GM12878 (cell line): ENCODE measurements at regions not wholly inside any gene's neighbourhood (a gene's known extent, or its start where the extent isn't known, plus 50 kb on each side); places are given as distances from the start of the nearest gene placed in this dataset.
A peak's percentile ranks its signal among the peaks of the same experiment; 100 is the strongest.

Experiments
- ATAC-seq: fragments of 200-7000 bp; cut with Tn5 transposase; 3 replicates; pipeline ENCODE4 v1.9.1; 2020; ENCODE audit warnings: mild to moderate bottlenecking, moderate library complexity
- BruUV-seq: library from RNA; stranded (reverse); fragments of 400-500 nt; replicated peaks from 2 replicates; lab custom pipeline; 2021; lab: Mats Ljungman, UMichigan
- CTCF ChIA-PET: fragments of 300-600 bp; sonication (Branson Sonifier 250); formaldehyde crosslinking; extraction: SDS; loops from one replicate; lab custom pipeline; 2021; ENCODE audit warnings: inconsistent platforms; lab: Yijun Ruan, JAX
- POLR2A ChIA-PET: fragments of 350-600 bp; formaldehyde crosslinking; extraction: SDS; loops from one replicate; lab custom pipeline; 2021; ENCODE audit warnings: inconsistent platforms; lab: Charles Lee
- RAD21 ChIA-PET: fragments of 300-600 bp; sonication (Branson Sonifier 250); formaldehyde crosslinking; loops from one replicate; lab custom pipeline; 2023; ENCODE audit warnings: antibody characterized with exemption; ENCODE audit not compliant: unreplicated experiment; lab: Charles Lee
- SMC1A ChIA-PET: fragments of 300-600 bp; sonication (Branson Sonifier 250); formaldehyde crosslinking; loops from one replicate; lab custom pipeline; 2023; ENCODE audit not compliant: unreplicated experiment, uncharacterized antibody; lab: Charles Lee
- DNase-seq: peaks from one replicate; pipeline ENCODE4 v3.0.0-alpha.2; 2011; ENCODE audit warnings: low read depth, low spot score
- FAIRE-seq: peaks from 3 replicates; lab custom pipeline; 2011; peaks lifted over from hg19 to GRCh38; lab: Jason Lieb, UNC
- H2AFZ ChIP-seq: 2 replicates; pipeline ENCODE4 v1.6.0; 2011; ENCODE audit warnings: low read depth, low read length, control low read depth; ENCODE audit not compliant: control insufficient read depth
- H3K27ac ChIP-seq: 2 replicates; pipeline ENCODE4 v1.5.1; 2011; ENCODE audit warnings: control low read depth; ENCODE audit not compliant: control insufficient read depth, insufficient read depth
- H3K27me3 ChIP-seq, 2 experiments: replicated peaks in 1 of 2; 2 replicates each; pipeline versions ENCODE4 v1.6.0 to v1.6.1; 2011; ENCODE audit warnings: low read length in 1 of 2; ENCODE audit not compliant: control insufficient read depth in 2 of 2, insufficient read depth in 2 of 2
- H3K36me3 ChIP-seq, 2 experiments: 2 replicates each; pipeline ENCODE4 v1.5.1; 2011; ENCODE audit warnings: low read length in 1 of 2; ENCODE audit not compliant: control insufficient read depth in 2 of 2, insufficient read depth in 2 of 2
- H3K4me1 ChIP-seq: 2 replicates; pipeline ENCODE4 v1.6.1; 2011; ENCODE audit warnings: mild to moderate bottlenecking, low read length, moderate library complexity, mixed read lengths; ENCODE audit not compliant: control insufficient read depth, insufficient read depth
- H3K4me2 ChIP-seq: 2 replicates; pipeline ENCODE4 v1.6.0; 2011; ENCODE audit warnings: control low read depth; ENCODE audit not compliant: control insufficient read depth, insufficient read depth
- H3K4me3 ChIP-seq: fragments of 200-600 bp; sonication (generic); 2 replicates; pipeline ENCODE4 v1.5.1; 2016
- H3K79me2 ChIP-seq: 2 replicates; pipeline ENCODE4 v1.6.0; 2011; ENCODE audit warnings: low read length; ENCODE audit not compliant: control insufficient read depth, insufficient read depth
- H3K9ac ChIP-seq: 2 replicates; pipeline ENCODE4 v1.8.0; 2011; ENCODE audit warnings: low read length, control low read depth, mixed read lengths; ENCODE audit not compliant: control insufficient read depth, insufficient read depth
- H3K9me3 ChIP-seq: replicated peaks from 3 replicates; pipeline ENCODE4 v1.5.1; 2011; ENCODE audit warnings: mild to moderate bottlenecking, low read length; ENCODE audit not compliant: control insufficient read depth, insufficient read depth
- H4K20me1 ChIP-seq: 2 replicates; pipeline ENCODE4 v1.6.0; 2011; ENCODE audit not compliant: control insufficient read depth, insufficient read depth
- ASH2L ChIP-seq: fragments of 300-600, 200-600 bp; sonication (generic); IDR thresholded peaks from 2 replicates; pipeline ENCODE4 v1.6.1; 2017; ENCODE audit warnings: low read depth, mild to moderate bottlenecking, borderline replicate concordance
- BHLHE40 ChIP-seq, 2 experiments: fragments of 450-650 bp in 1 of 2; IDR thresholded peaks; 2 replicates each; pipeline ENCODE4 v1.6.1; 2011 to 2017; ENCODE audit warnings: low read depth in 2 of 2, borderline replicate concordance in 1 of 2, improper control_type of control experiment in 1 of 2, low read length in 1 of 2, mild to moderate bottlenecking in 1 of 2
- BRCA1 ChIP-seq: IDR thresholded peaks from 2 replicates; pipeline ENCODE4 v1.6.1; 2011; ENCODE audit warnings: low read depth, low read length, improper control_type of control experiment
- HDAC2 ChIP-seq: fragments of 200-600 bp; sonication (generic); IDR thresholded peaks from 2 replicates; pipeline ENCODE4 v1.6.1; 2017
- MEF2B ChIP-seq: fragments of 450-650 bp; IDR thresholded peaks from 2 replicates; pipeline ENCODE4 v1.6.1; 2018; ENCODE audit warnings: mild to moderate bottlenecking, moderate library complexity; ENCODE audit not compliant: partially characterized antibody, poor library complexity, severe bottlenecking
- PAX5 ChIP-seq: IDR thresholded peaks from 2 replicates; pipeline ENCODE4 v1.6.1; 2011; ENCODE audit warnings: low read depth, low read length, borderline replicate concordance
- SIN3A ChIP-seq: IDR thresholded peaks from 2 replicates; pipeline ENCODE4 v1.6.1; 2012; ENCODE audit warnings: low read depth, low read length, improper control_type of control experiment
- YBX1 ChIP-seq: fragments of 450-650 bp; IDR thresholded peaks from 2 replicates; pipeline ENCODE4 v1.6.1; 2016; ENCODE audit warnings: antibody characterized with exemption
- WGBS: methylation state at CpG from one replicate; pipeline ENCODE4 v1.1.6; 2016; ENCODE audit warnings: low lambda C conversion rate; ENCODE audit not compliant: insufficient replicate concordance, insufficient coverage; ENCODE audit errors: missing lambda C conversion rate; 5-methylcytosine and 5-hydroxymethylcytosine counted together
- in situ Hi-C: fragments of 300-500 bp; cut with MboI; formaldehyde crosslinking; loops from 9 replicates; pipeline ENCODE4 v1.14.3; 2018; ENCODE audit warnings: mixed read lengths
- intact Hi-C: fragments of 100-400 bp; cut with micrococcal nuclease; formaldehyde crosslinking; loops from one replicate; pipeline ENCODE4 v1.14.2; 2022; ENCODE audit not compliant: unreplicated experiment
- TF ChIP-seq, protein P1 (sequence below): fragments of 450-650 bp; formaldehyde crosslinking; IDR thresholded peaks from 2 replicates; pipeline ENCODE4 v1.4.0; 2020; ENCODE audit warnings: mild to moderate bottlenecking, moderate library complexity
- TF ChIP-seq, protein P2 (sequence below), 3 experiments: IDR thresholded peaks in 2 of 3; conservative IDR thresholded peaks in 1 of 3; 2 replicates each; pipeline ENCODE4 v1.5.1; 2011; ENCODE audit warnings: low read depth in 3 of 3, low read length in 3 of 3, mild to moderate bottlenecking in 3 of 3, control low read depth in 2 of 3, moderate library complexity in 2 of 3, inconsistent platforms in 1 of 3, mixed read lengths in 1 of 3; ENCODE audit not compliant: control insufficient read depth in 2 of 3, insufficient read depth in 1 of 3; ENCODE audit errors: extremely low read depth in 1 of 3

DNA sequence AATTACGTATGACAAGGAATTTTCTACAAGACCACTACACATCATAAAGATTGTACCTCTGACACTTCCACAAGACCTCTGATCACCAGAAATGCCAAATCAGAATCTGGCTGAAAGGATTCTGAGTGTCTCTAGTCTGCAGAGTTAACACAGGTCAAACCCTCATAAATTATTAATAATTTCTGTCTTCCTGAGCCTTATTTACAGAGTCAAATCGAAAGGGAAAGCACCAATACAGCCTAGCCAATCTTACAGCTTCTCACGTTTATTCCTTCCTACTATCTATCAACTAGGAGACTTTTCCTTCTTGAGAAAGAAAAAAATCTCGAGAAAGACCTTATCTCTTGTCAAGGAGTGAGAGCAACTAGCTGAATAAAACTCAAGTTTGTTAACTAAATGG is 2151.6 kb downstream of the MRPL39 start:
- no peaks in the 10 kb centered on the region for H3K27me3 ChIP-seq
- no peak overlapping the region for H3K27ac ChIP-seq
- in situ Hi-C loops (no loop called here), intact Hi-C loops (loop anchor here (5.0 kb wide), 1 partner anchor 42 kb away; no protein-coding TSS in a partner anchor)
- H3K9ac ChIP-seq: no peak overlapping the region
- TF ChIP-seq, protein P1, sequence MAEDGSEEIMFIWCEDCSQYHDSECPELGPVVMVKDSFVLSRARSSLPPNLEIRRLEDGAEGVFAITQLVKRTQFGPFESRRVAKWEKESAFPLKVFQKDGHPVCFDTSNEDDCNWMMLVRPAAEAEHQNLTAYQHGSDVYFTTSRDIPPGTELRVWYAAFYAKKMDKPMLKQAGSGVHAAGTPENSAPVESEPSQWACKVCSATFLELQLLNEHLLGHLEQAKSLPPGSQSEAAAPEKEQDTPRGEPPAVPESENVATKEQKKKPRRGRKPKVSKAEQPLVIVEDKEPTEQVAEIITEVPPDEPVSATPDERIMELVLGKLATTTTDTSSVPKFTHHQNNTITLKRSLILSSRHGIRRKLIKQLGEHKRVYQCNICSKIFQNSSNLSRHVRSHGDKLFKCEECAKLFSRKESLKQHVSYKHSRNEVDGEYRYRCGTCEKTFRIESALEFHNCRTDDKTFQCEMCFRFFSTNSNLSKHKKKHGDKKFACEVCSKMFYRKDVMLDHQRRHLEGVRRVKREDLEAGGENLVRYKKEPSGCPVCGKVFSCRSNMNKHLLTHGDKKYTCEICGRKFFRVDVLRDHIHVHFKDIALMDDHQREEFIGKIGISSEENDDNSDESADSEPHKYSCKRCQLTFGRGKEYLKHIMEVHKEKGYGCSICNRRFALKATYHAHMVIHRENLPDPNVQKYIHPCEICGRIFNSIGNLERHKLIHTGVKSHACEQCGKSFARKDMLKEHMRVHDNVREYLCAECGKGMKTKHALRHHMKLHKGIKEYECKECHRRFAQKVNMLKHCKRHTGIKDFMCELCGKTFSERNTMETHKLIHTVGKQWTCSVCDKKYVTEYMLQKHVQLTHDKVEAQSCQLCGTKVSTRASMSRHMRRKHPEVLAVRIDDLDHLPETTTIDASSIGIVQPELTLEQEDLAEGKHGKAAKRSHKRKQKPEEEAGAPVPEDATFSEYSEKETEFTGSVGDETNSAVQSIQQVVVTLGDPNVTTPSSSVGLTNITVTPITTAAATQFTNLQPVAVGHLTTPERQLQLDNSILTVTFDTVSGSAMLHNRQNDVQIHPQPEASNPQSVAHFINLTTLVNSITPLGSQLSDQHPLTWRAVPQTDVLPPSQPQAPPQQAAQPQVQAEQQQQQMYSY: no peak
- no peak overlapping the region for H3K4me3 ChIP-seq
- POLR2A ChIA-PET: interaction anchor here (1.3 kb wide), 1 partner anchor 18 kb away, joined by 4 read pairs; no protein-coding TSS in a partner anchor
- RAD21 ChIA-PET: no interaction called here
- FAIRE-seq (no peak), ATAC-seq (peak; percentile 79), DNase-seq (no peak)
- SMC1A ChIA-PET: no interaction called here
- no peaks in the 10 kb centered on the region for H3K79me2 ChIP-seq
- no peaks in the 10 kb centered on the region for H3K9me3 ChIP-seq
- BruUV-seq: no TSS peak
- 14% methylated on average over 4 of the region's 4 CpGs for WGBS
- no peak overlapping the region for H3K4me2 ChIP-seq
- no peak overlapping the region for H2AFZ ChIP-seq
- no peaks in the 10 kb centered on the region for H4K20me1 ChIP-seq
- H3K4me1 ChIP-seq: no peaks in the 10 kb centered on the region
- CTCF ChIA-PET: no interaction called here
- no peaks in the 10 kb centered on the region for H3K36me3 ChIP-seq

DNA sequence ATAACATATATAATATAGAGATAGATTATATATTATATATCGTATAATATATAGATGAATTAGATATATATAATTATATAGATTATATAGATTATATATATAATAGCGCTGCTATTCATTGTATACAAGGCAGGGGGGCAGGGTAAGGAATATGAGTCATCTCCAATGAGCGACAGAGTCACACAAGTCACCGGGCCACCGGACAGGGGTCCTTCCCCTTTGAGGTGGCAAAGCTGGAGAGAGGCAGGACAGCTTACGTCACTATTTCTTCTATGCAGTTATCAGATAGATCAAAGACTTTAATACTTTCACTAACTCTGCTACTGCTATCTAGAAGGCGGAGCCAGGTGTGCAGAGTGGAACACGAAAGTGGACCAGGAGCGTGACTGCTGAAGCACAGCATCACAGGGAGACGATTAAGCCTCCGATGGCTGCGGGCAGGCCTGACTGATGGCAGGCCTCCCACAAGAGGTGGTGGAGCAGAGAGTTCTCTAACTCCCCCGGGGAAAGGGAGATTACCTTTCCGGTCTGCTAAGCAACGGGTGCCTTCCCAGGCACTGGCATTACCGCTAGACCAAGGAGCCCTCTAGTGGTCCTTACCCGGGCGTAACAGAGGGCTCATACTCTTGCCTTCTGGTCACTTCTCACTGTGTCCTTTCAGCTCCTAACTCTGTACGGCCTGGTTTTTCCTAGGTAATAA is 2154.7 kb downstream of the MRPL39 start:
- SMC1A ChIA-PET: no interaction called here
- Histone ChIP-seq H3K27me3 (no peaks in the 10 kb centered on the region), H3K4me1 (no peaks in the 10 kb centered on the region), H3K4me3 (no peak overlapping the region), H3K4me2 (no peak overlapping the region), H3K9me3 (no peaks in the 10 kb centered on the region)
- no TSS peak for BruUV-seq
- CTCF ChIA-PET: no interaction called here
- DNase-seq: no peak
- RAD21 ChIA-PET: no interaction called here
- TF ChIP-seq PAX5: 0 out of 2 replicates have a peak, but pooled peaks have one; percentile 26
- no peak for TF ChIP-seq BRCA1
- TF ChIP-seq ASH2L: no peak
- peak in 1 of 2 experiments; percentile 29; a peak in 1 of 4 replicates for TF ChIP-seq BHLHE40 (IDR thresholded peaks at IDR 0.05; ENCODE audit: borderline replicate concordance in 1 of 2, low read depth in 2 of 2, low read length in 1 of 2)
- TF ChIP-seq SIN3A: no peak
- TF ChIP-seq YBX1: no peak
- TF ChIP-seq HDAC2: no peak
- peak; percentile 79 for TF ChIP-seq MEF2B
- TF ChIP-seq, protein P2, sequence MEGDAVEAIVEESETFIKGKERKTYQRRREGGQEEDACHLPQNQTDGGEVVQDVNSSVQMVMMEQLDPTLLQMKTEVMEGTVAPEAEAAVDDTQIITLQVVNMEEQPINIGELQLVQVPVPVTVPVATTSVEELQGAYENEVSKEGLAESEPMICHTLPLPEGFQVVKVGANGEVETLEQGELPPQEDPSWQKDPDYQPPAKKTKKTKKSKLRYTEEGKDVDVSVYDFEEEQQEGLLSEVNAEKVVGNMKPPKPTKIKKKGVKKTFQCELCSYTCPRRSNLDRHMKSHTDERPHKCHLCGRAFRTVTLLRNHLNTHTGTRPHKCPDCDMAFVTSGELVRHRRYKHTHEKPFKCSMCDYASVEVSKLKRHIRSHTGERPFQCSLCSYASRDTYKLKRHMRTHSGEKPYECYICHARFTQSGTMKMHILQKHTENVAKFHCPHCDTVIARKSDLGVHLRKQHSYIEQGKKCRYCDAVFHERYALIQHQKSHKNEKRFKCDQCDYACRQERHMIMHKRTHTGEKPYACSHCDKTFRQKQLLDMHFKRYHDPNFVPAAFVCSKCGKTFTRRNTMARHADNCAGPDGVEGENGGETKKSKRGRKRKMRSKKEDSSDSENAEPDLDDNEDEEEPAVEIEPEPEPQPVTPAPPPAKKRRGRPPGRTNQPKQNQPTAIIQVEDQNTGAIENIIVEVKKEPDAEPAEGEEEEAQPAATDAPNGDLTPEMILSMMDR (IDR thresholded peaks at IDR 0.05 in 2 of 3, conservative IDR thresholded peaks at IDR 0.05 in 1 of 3; ENCODE audit: control insufficient read depth in 2 of 3, extremely low read depth in 1 of 3, insufficient read depth in 1 of 3, low read depth in 3 of 3, low read length in 3 of 3): peak in 2 of 3 experiments; percentile 36 to 48; a peak in 3 of 6 replicates
- TF ChIP-seq, all 136 proteins: peak for 4
- in situ Hi-C loops: no loop called here
- Histone ChIP-seq H3K79me2 (no peaks in the 10 kb centered on the region), H3K36me3 (no peaks in the 10 kb centered on the region), H2AFZ (no peak overlapping the region), H4K20me1 (no peaks in the 10 kb centered on the region), H3K27ac (no peak overlapping the region), H3K9ac (no peak overlapping the region)
- WGBS: 15% methylated on average over 19 of the region's 19 CpGs
- ATAC-seq (peak; percentile 83), FAIRE-seq (no peak)
- intact Hi-C loops: no loop called here
- POLR2A ChIA-PET: no interaction called here
